HEK293T (cell line): ENCODE measurements at regions not wholly inside any gene's neighbourhood (a gene's known extent, or its start where the extent isn't known, plus 50 kb on each side); places are given as distances from the start of the nearest gene placed in this dataset.
"Not testable (repeated sequence)": the region's sequence is repeated elsewhere in the genome, so short reads cannot be mapped to it uniquely, and the experiment has no call there.

Source experiments
- CTCF ChIA-PET: fragments of 350-600 bp; formaldehyde crosslinking; extraction: SDS; loops from one replicate; lab custom pipeline; 2021; ENCODE audit warnings: antibody characterized with exemption, inconsistent platforms; lab: Yijun Ruan, JAX
- POLR2A ChIA-PET: fragments of 350-600 bp; formaldehyde crosslinking; extraction: SDS; loops from one replicate; lab custom pipeline; 2020; ENCODE audit warnings: antibody characterized with exemption, inconsistent platforms; lab: Yijun Ruan, JAX
- DNase-seq: peaks from one replicate; pipeline ENCODE4 v3.0.0; 2012; ENCODE audit warnings: mixed read lengths; ENCODE audit errors: extremely low spot score
- ARNT ChIP-seq: fragments of 450-650 bp; IDR thresholded peaks from 2 replicates; pipeline ENCODE4 v1.6.1; 2017; ENCODE audit warnings: mild to moderate bottlenecking
- BHLHE40 ChIP-seq: fragments of 450-650 bp; IDR thresholded peaks from 2 replicates; pipeline ENCODE4 v1.6.1; 2016; ENCODE audit warnings: mild to moderate bottlenecking, moderate library complexity, borderline replicate concordance
- CTBP1 ChIP-seq: fragments of 450-650 bp; IDR thresholded peaks from 2 replicates; pipeline ENCODE4 v1.6.1; 2016; ENCODE audit warnings: borderline replicate concordance
- ELF4 ChIP-seq: fragments of 450-650 bp; IDR thresholded peaks from 2 replicates; pipeline ENCODE4 v1.6.1; 2017; ENCODE audit warnings: antibody characterized with exemption
- FOXA1 ChIP-seq: fragments of 450-650 bp; IDR thresholded peaks from 2 replicates; pipeline ENCODE4 v1.6.1; 2016; ENCODE audit warnings: mild to moderate bottlenecking
- FOXK2 ChIP-seq: fragments of 450-650 bp; IDR thresholded peaks from 2 replicates; pipeline ENCODE4 v1.6.1; 2016; ENCODE audit warnings: mild to moderate bottlenecking
- FOXM1 ChIP-seq: fragments of 450-650 bp; IDR thresholded peaks from 2 replicates; pipeline ENCODE4 v1.6.1; 2017; ENCODE audit warnings: mild to moderate bottlenecking, borderline replicate concordance
- HDGF ChIP-seq: fragments of 450-650 bp; IDR thresholded peaks from 2 replicates; pipeline ENCODE4 v1.6.1; 2017; ENCODE audit warnings: antibody characterized with exemption, borderline replicate concordance
- L3MBTL2 ChIP-seq: fragments of 450-650 bp; conservative IDR thresholded peaks from 2 replicates; pipeline ENCODE4 v1.6.1; 2016; ENCODE audit warnings: mild to moderate bottlenecking
- LEF1 ChIP-seq: fragments of 450-650 bp; IDR thresholded peaks from 2 replicates; pipeline ENCODE4 v1.6.1; 2017; ENCODE audit warnings: mild to moderate bottlenecking, borderline replicate concordance
- NFRKB ChIP-seq: fragments of 450-650 bp; IDR thresholded peaks from 2 replicates; pipeline ENCODE4 v1.6.1; 2016; ENCODE audit warnings: mild to moderate bottlenecking, moderate library complexity
- SP1 ChIP-seq: fragments of 450-650 bp; IDR thresholded peaks from 2 replicates; pipeline ENCODE4 v1.6.1; 2017
- SUZ12 ChIP-seq: fragments of 450-650 bp; IDR thresholded peaks from 2 replicates; pipeline ENCODE4 v1.6.1; 2016; ENCODE audit warnings: mild to moderate bottlenecking
- TARDBP ChIP-seq: fragments of 450-650 bp; IDR thresholded peaks from 2 replicates; pipeline ENCODE4 v1.6.1; 2016
- ZNF384 ChIP-seq: fragments of 450-650 bp; IDR thresholded peaks from 2 replicates; pipeline ENCODE4 v1.6.1; 2016
- TF ChIP-seq, protein P1 (sequence below): fragments of 450-650 bp; IDR thresholded peaks from 2 replicates; pipeline ENCODE4 v1.6.1; 2016

DNA sequence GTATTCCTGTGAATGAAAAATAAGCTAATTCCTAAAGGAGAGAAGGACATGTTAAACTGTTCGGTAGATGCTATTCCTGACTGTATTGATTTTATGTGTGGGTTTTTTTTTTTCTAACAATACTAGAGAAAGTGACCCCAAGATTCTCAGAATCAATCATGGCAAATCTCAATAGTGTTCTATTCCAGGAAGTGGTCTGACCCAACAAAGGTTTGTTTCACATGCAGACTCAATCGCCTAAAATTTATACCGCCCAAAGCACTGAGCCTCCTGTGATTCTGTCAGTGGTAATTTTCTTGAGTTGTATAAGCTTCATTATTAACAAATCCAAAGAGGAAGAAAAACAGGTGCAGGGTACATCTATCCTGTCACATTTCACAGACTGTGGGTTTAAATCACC lies 293.7 kb downstream of the SUCLA2 start:
- POLR2A ChIA-PET: no interaction called here
- TF ChIP-seq ARNT: no peak
- no peak for TF ChIP-seq L3MBTL2
- no peak for TF ChIP-seq CTBP1
- TF ChIP-seq HDGF: no peak
- TF ChIP-seq ELF4: no peak
- no peak for TF ChIP-seq NFRKB
- TF ChIP-seq FOXA1: no peak
- TF ChIP-seq FOXM1: no peak
- TF ChIP-seq, protein P1, sequence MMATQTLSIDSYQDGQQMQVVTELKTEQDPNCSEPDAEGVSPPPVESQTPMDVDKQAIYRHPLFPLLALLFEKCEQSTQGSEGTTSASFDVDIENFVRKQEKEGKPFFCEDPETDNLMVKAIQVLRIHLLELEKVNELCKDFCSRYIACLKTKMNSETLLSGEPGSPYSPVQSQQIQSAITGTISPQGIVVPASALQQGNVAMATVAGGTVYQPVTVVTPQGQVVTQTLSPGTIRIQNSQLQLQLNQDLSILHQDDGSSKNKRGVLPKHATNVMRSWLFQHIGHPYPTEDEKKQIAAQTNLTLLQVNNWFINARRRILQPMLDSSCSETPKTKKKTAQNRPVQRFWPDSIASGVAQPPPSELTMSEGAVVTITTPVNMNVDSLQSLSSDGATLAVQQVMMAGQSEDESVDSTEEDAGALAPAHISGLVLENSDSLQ: no peak
- no peak for TF ChIP-seq FOXK2
- no peak for TF ChIP-seq SUZ12
- no peak for TF ChIP-seq BHLHE40
- no peak for TF ChIP-seq SP1
- TF ChIP-seq ZNF384: no peak
- no peak for TF ChIP-seq TARDBP
- no peak for TF ChIP-seq LEF1
- DNase-seq: no peak
- CTCF ChIA-PET: no interaction called here

DNA sequence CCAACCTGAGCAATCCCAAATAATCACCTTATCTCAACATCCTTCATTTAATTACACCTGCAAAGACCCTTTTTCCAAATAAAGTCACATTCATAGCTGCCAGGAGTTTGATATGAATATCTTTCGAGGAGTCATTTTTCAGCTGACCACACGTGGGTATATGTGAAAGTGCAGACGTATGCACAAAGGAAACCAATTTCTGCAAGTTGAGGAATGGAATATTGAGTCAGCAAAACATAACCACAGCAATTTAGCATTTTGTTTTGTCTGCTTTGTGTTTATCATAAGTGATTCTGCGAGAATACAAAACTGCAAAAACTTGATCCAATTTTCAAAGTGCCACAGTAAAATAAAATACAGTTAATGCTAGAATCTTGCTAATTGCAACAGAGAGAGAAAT lies 295.9 kb downstream of the SUCLA2 start:
- TF ChIP-seq TARDBP (no peak), L3MBTL2 (no peak), FOXA1 (no peak), ZNF384 (no peak), SP1 (no peak), FOXK2 (no peak), ARNT (no peak), SUZ12 (no peak), LEF1 (no peak), BHLHE40 (no peak), CTBP1 (no peak), HDGF (no peak)
- CTCF ChIA-PET: interaction anchor here (0.9 kb wide), 1 partner anchor 106 kb away, joined by 3 read pairs; no protein-coding TSS in a partner anchor
- no peak for DNase-seq
- POLR2A ChIA-PET: no interaction called here

DNA sequence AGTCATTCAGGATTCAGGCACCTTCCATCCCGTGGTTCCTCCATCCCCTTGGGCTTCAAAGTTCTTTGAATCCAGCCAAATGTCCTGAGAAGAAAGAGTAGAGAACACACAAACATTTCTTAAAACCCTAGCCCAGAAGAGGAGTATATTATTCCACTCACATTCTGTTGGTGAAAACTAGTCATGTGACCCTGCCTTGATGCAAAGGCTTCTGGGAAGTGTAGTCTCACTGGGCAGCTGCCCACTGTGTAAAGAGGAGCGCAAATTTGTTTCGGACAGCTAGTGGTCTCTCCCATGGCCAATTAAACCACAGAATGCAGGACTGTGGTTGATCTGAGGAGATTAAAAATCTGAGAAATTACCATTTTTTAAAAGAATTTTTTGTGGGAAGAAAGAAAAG lies 304.4 kb downstream of the SUCLA2 start:
- POLR2A ChIA-PET: no interaction called here

DNA sequence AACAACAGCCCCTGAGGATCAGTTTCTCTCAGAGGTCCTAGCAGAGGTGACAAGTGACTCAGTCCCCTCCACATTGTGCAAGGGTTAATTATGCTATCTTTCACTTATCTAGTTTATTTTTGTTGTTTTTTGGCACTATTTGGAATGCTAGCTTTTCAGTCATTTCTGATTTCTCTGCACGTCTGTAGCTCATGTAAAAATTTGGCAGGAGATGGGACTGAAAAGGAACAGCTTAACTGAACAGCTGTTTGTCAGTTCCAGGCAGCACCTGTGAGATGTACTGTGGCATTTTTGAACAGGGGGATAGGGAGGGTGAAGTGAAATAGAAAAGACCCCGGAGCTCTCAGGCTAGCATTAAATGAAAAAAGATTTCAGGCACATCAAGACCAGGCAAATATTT lies 313.5 kb downstream of the SUCLA2 start:
- POLR2A ChIA-PET: no interaction called here
- no peak for DNase-seq
- CTCF ChIA-PET: no interaction called here
- TF ChIP-seq ZNF384: no peak
- TF ChIP-seq NFRKB: no peak
- TF ChIP-seq, protein P1: no peak
- no peak for TF ChIP-seq ELF4
- no peak for TF ChIP-seq FOXA1
- no peak for TF ChIP-seq TARDBP
- TF ChIP-seq SUZ12: no peak
- TF ChIP-seq FOXK2: no peak
- TF ChIP-seq LEF1: no peak
- TF ChIP-seq SP1: no peak
- no peak for TF ChIP-seq L3MBTL2
- no peak for TF ChIP-seq FOXM1
- TF ChIP-seq ARNT: no peak
- TF ChIP-seq CTBP1: no peak
- no peak for TF ChIP-seq BHLHE40
- no peak for TF ChIP-seq HDGF

More for the DNA sequence above, 304.4 kb downstream of the SUCLA2 start:
- no peak for TF ChIP-seq LEF1
- TF ChIP-seq FOXA1: no peak
- TF ChIP-seq FOXK2: no peak
- no peak for TF ChIP-seq NFRKB
- TF ChIP-seq ELF4: no peak
- no peak for TF ChIP-seq HDGF
- TF ChIP-seq BHLHE40: no peak
- TF ChIP-seq ARNT: no peak
- no peak for TF ChIP-seq CTBP1
- TF ChIP-seq SUZ12: no peak
- DNase-seq: peak; percentile 8
- CTCF ChIA-PET: no interaction called here

DNA sequence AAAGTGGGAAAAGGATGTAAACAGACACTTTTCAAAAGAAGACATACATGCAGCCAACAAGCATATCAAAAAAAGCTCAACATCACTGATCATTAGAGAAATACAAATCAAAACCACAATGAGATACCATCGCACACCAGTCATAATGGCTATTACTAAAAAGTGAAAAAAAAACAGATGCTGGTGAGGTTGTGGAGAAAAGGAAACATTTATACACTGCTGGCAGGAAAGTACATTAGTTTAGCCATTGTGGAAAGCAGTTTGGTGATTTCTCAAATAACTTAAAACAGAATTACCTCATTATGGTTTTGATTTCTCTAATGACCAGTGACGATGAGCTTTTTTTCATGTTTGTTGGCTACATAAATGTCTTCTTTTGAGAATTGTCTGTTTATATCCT lies 315.9 kb downstream of the SUCLA2 start:
- DNase-seq, CTCF ChIA-PET, POLR2A ChIA-PET: not testable (repeated sequence)

DNA sequence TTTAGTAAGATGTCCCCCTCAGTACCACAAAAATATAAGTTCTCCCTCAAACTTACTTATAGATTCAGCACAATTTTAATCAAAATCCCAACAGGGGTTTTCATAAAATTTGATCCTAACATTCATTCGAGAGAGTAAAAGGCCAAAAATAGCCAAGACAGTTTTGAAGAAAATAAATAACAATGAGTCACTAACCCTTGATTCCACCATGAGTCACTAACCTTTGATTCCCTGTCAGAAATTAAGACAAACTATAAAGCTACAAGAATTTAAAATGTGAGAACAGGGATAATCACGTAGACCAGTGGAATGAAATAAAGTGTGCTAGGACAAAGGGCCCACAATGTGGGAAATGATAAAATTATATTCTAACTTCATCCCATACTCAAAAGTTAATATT lies 320.3 kb downstream of the SUCLA2 start:
- ChIA-PET POLR2A (no interaction called here), CTCF (no interaction called here)
- TF ChIP-seq SUZ12 (no peak), BHLHE40 (no peak), ZNF384 (no peak), FOXM1 (no peak), L3MBTL2 (no peak), TARDBP (no peak), SP1 (no peak), FOXA1 (no peak), FOXK2 (no peak), ARNT (no peak), HDGF (no peak), ELF4 (no peak), LEF1 (no peak)
- TF ChIP-seq, protein P1: no peak
- DNase-seq: no peak
